Common myeloid progenitor, CD34-positive (primary cell): ENCODE measurements at regions not wholly inside any gene's neighbourhood (a gene's known extent, or its start where the extent isn't known, plus 50 kb on each side); places are given as distances from the start of the nearest gene placed in this dataset.

Source experiments
- CTCF ChIA-PET: fragments of 350-600 bp; sonication (Branson Sonifier 250); formaldehyde crosslinking; loops from one replicate; lab custom pipeline; 2021; ENCODE audit warnings: antibody characterized with exemption; lab: Charles Lee
- POLR2A ChIA-PET: fragments of 350-600 bp; sonication (Branson Sonifier 250); formaldehyde crosslinking; loops from one replicate; lab custom pipeline; 2021; ENCODE audit warnings: antibody characterized with exemption; lab: Charles Lee
- DNase-seq, 3 donors: peaks; one replicate each; pipeline versions ENCODE4 v3.0.0 to v3.0.0-alpha.2; 2013
- H3K27ac ChIP-seq, 2 experiments: 1 replicate in 1 of 2; 2 replicates in 1 of 2; pipeline ENCODE4 v1.7.0; 2013; ENCODE audit warnings: inconsistent platforms in 2 of 2, low read length in 2 of 2, mild to moderate bottlenecking in 2 of 2, low read depth in 1 of 2, moderate library complexity in 1 of 2; ENCODE audit not compliant: severe bottlenecking in 2 of 2, insufficient read depth in 1 of 2, poor library complexity in 1 of 2
- H3K27me3 ChIP-seq, 5 experiments: replicated peaks in 2 of 5; 1 replicate in 3 of 5; 2 replicates in 2 of 5; pipeline versions ENCODE4 v1.6.1 to v1.7.0; 2013; ENCODE audit warnings: low read length in 4 of 5, mild to moderate bottlenecking in 2 of 5, moderate library complexity in 2 of 5, inconsistent platforms in 1 of 5; ENCODE audit not compliant: insufficient read depth in 5 of 5, control insufficient read depth in 4 of 5
- H3K36me3 ChIP-seq, 4 experiments: 1 replicate in 2 of 4; 2 replicates in 2 of 4; pipeline versions ENCODE4 v1.6.1 to v1.7.0; 2013; ENCODE audit warnings: low read length in 3 of 4, control low read depth in 1 of 4, mild to moderate bottlenecking in 1 of 4; ENCODE audit not compliant: control insufficient read depth in 4 of 4, insufficient read depth in 4 of 4
- H3K4me1 ChIP-seq, 4 experiments: 1 replicate in 3 of 4; 2 replicates in 1 of 4; pipeline versions ENCODE4 v1.6.1 to v1.7.1; 2013; ENCODE audit warnings: low read length in 3 of 4, mild to moderate bottlenecking in 3 of 4, control low read depth in 1 of 4, inconsistent platforms in 1 of 4, moderate library complexity in 1 of 4; ENCODE audit not compliant: control insufficient read depth in 4 of 4, insufficient read depth in 4 of 4; ENCODE audit errors: control extremely low read depth in 1 of 4
- H3K4me3 ChIP-seq, 7 experiments: 1 replicate in 4 of 7; 2 replicates in 3 of 7; pipeline versions ENCODE4 v1.5.1 to v1.7.0; 2013; ENCODE audit warnings: mild to moderate bottlenecking in 7 of 7, low read length in 6 of 7, moderate library complexity in 6 of 7, inconsistent platforms in 2 of 7, low read depth in 2 of 7, control low read depth in 1 of 7; ENCODE audit not compliant: insufficient read depth in 4 of 7, control insufficient read depth in 1 of 7; ENCODE audit errors: extremely low read depth in 1 of 7
- H3K9me3 ChIP-seq, 5 experiments: 1 replicate in 4 of 5; 2 replicates in 1 of 5; pipeline versions ENCODE4 v1.6.1 to v1.7.1; 2013; ENCODE audit warnings: low read length in 4 of 5, mild to moderate bottlenecking in 2 of 5, inconsistent platforms in 1 of 5, low read depth in 1 of 5, moderate library complexity in 1 of 5; ENCODE audit not compliant: control insufficient read depth in 4 of 5, insufficient read depth in 2 of 5; ENCODE audit errors: control extremely low read depth in 1 of 5
- WGBS: methylation state at CpG from one replicate; pipeline ENCODE4 v1.1.5; 2013; ENCODE audit not compliant: insufficient coverage; 5-methylcytosine and 5-hydroxymethylcytosine counted together

DNA sequence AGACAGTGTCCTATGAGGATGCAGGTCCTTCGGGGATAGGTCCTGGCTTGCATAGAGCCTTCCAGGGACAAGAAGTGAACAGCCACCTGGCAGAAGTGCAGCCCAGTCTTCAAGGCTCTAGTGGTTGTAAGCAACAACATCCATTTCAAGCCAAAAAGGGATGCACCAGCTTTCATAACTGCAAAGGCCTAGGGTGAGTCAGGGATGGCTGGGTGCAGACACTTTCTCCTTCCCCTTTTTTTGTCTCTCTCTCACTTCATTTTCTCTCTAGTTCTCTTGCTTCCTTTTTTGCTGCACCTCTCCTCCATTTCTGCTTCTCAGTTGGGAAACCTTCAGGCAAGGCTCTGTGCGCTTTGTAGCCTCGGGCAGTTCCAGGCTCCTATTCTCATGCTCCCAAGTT lies 196.2 kb upstream of the ZNF536 start:
- Histone ChIP-seq H3K9me3 (peaks cover 0 to 20% (median 1%) of the 10 kb centered on the region in 5 experiments), H3K4me1 (no peaks in the 10 kb centered on the region), H3K4me3 (no peak overlapping the region), H3K27me3 (peaks cover 0 to 4% (median 0%) of the 10 kb centered on the region in 5 experiments), H3K27ac (no peak overlapping the region), H3K36me3 (no peaks in the 10 kb centered on the region)
- ChIA-PET POLR2A (no interaction called here), CTCF (no interaction called here)
- whole genome bisulfite sequencing, result 89% methylated on average over 3 of the region's 3 CpGs
- DNase-seq, result no peak

- Histone ChIP-seq H3K9me3 (peaks cover under 1 to 29% (median 2%) of the 10 kb centered on the region in 5 experiments), H3K4me3 (no peak overlapping the region), H3K4me1 (no peaks in the 10 kb centered on the region), H3K27me3 (peaks cover 0 to 3% (median 0%) of the 10 kb centered on the region in 5 experiments), H3K36me3 (no peaks in the 10 kb centered on the region), H3K27ac (no peak overlapping the region)
- no peak for DNase-seq
- 80% methylated on average over 1 of the region's 4 CpGs for WGBS
- CTCF ChIA-PET, result no interaction called here
- POLR2A ChIA-PET, result interaction anchor here (0.6 kb wide), 1 partner anchor 280 kb away, joined by 3 read pairs; no protein-coding TSS in a partner anchor
Measured at GRCh38 chr19:30178721-30179402, 193.3 kb upstream of the ZNF536 start.

DNA sequence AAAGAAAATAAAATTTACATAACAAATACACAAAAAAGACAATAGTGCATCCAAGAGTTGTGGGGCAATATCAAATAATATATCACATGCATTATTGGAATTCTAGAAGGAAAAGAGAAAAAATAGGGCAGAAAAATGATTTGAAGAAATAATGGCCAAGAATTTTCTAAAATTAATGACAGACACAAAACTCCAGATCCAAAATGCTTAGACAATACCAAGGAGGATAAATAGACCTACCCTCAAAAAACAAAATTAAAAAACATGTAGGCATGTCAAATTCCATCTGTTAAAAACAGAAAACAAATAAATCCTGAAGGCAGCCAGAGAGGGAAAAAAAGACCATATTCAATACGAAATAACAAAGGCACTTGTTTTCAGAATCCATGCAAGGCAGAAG lies 191.5 kb upstream of the ZNF536 start:
- Histone ChIP-seq H3K27ac (no peak overlapping the region), H3K36me3 (no peaks in the 10 kb centered on the region), H3K4me1 (no peaks in the 10 kb centered on the region), H3K9me3 (peaks cover 2 to 34% (median 5%) of the 10 kb centered on the region in 5 experiments), H3K27me3 (peaks cover 0 to 3% (median 0%) of the 10 kb centered on the region in 5 experiments), H3K4me3 (no peak overlapping the region)
- ChIA-PET CTCF (no interaction called here), POLR2A (no interaction called here)
- WGBS, result no CpG with 5 or more reads among the region's 1 CpG
- DNase-seq, result no peak

GRCh38 chr19:30183807-30184490 lies 188.2 kb upstream of the ZNF536 start:
- DNase-seq, result peak in 2 of 3 donors; percentile 3
- POLR2A ChIA-PET, result no interaction called here
- CTCF ChIA-PET, result no interaction called here
- Histone ChIP-seq H3K4me3 (no peak overlapping the region), H3K27ac (no peak overlapping the region), H3K27me3 (peaks cover 0 to 2% (median 0%) of the 10 kb centered on the region in 5 experiments), H3K9me3 (peaks cover 2 to 26% (median 4%) of the 10 kb centered on the region in 5 experiments), H3K36me3 (no peaks in the 10 kb centered on the region), H3K4me1 (no peaks in the 10 kb centered on the region)
- no CpG with 5 or more reads among the region's 3 CpGs for WGBS

- DNase-seq, result no peak
- H3K27ac ChIP-seq, result no peak overlapping the region
- H3K4me1 ChIP-seq, result no peaks in the 10 kb centered on the region
- no peak overlapping the region for H3K4me3 ChIP-seq
- H3K27me3 ChIP-seq, result peaks cover 0 to 7% (median 6%) of the 10 kb centered on the region in 5 experiments
- ChIA-PET CTCF (no interaction called here), POLR2A (no interaction called here)
- 87% methylated on average over 6 of the region's 9 CpGs for WGBS
- peaks cover 0 to 5% (median 3%) of the 10 kb centered on the region in 5 experiments for H3K9me3 ChIP-seq
- H3K36me3 ChIP-seq, result no peaks in the 10 kb centered on the region
Measured at GRCh38 chr19:30202060-30202600, 170.1 kb upstream of the ZNF536 start.

GRCh38 chr19:30204721-30205120 lies 167.5 kb upstream of the ZNF536 start:
- CTCF ChIA-PET, result no interaction called here
- 95% methylated on average over 3 of the region's 3 CpGs for WGBS
- H3K4me3 ChIP-seq, result no peak overlapping the region
- POLR2A ChIA-PET, result no interaction called here
- no peaks in the 10 kb centered on the region for H3K4me1 ChIP-seq
- no peak for DNase-seq
- H3K36me3 ChIP-seq, result no peaks in the 10 kb centered on the region
- H3K9me3 ChIP-seq, result peaks cover 0 to 5% (median 0%) of the 10 kb centered on the region in 5 experiments
- H3K27me3 ChIP-seq, result peaks cover 0 to 24% (median 5%) of the 10 kb centered on the region in 5 experiments
- no peak overlapping the region for H3K27ac ChIP-seq

DNA sequence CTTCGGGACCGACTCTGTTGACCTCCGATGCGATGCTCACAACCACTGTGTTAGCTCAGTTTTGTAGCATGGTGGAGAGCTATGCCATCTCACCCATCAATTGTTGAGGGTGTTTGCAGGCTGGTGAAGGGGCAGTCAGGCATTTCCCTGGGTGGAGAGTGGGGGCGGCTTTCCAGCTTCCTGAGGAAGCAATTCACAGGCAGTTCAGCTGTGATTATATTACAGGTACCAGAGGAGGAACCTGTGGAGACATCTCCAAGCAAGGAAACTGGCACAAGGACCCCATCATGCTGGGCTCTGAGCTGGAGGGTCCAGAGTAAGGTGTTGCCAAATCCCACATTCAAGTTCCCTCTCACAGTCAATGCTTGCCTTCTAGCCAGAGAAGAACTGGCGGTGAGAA lies 166.0 kb upstream of the ZNF536 start:
- CTCF ChIA-PET, result interaction anchor here (0.7 kb wide), 1 partner anchor 86 kb away, joined by 4 read pairs; no protein-coding TSS in a partner anchor
- Histone ChIP-seq H3K4me1 (no peaks in the 10 kb centered on the region), H3K27me3 (peaks cover 0 to 33% (median 5%) of the 10 kb centered on the region in 5 experiments), H3K36me3 (no peaks in the 10 kb centered on the region), H3K4me3 (no peak overlapping the region), H3K9me3 (peaks cover 0 to 5% (median 0%) of the 10 kb centered on the region in 5 experiments), H3K27ac (no peak overlapping the region)
- WGBS, result 100% methylated on average over 5 of the region's 6 CpGs
- POLR2A ChIA-PET, result no interaction called here
- DNase-seq, result no peak
